ENCODE measurements at regions not wholly inside any gene's neighbourhood (a gene's known extent, or its start where the extent isn't known, plus 50 kb on each side); places are given as distances from the start of the nearest gene placed in this dataset.

DNA sequence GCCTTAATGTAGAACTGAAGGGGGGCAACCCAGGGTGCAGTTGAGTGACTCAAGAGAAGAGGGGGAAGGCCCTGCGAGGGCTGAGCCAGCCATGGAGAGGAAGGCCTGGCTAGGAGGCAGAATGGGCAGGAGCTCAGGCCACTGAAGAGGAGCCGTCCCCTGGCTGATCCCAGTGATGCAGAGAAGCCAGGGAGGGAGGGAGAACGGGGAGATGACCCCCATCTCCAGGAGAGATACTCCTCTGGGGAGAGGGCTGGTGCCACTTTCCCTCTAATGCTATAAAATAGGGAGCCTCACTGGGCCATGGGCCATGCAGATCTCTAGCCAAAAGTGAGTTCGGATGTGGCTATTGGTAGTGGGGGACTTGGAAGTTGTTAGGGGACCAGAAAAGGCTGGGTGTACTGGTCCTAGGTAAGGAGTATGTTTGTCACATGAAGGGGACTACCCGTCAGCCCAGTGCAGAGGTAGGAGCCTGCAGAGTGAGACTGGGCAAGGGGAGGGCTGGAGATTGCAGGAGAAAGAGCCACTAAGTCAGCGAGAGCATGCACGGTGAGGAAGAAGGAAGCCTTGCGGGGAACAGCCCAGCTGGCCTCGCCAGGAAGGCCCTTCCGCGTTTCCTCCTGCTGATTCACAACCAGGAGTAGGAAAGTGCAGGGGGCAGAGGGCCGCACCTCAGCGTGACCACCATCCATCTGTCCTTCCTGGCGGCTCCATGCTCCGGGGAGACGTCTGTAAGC, 347.6 kb downstream of the TCERG1L start:
- TF ChIP-seq, protein P1, sequence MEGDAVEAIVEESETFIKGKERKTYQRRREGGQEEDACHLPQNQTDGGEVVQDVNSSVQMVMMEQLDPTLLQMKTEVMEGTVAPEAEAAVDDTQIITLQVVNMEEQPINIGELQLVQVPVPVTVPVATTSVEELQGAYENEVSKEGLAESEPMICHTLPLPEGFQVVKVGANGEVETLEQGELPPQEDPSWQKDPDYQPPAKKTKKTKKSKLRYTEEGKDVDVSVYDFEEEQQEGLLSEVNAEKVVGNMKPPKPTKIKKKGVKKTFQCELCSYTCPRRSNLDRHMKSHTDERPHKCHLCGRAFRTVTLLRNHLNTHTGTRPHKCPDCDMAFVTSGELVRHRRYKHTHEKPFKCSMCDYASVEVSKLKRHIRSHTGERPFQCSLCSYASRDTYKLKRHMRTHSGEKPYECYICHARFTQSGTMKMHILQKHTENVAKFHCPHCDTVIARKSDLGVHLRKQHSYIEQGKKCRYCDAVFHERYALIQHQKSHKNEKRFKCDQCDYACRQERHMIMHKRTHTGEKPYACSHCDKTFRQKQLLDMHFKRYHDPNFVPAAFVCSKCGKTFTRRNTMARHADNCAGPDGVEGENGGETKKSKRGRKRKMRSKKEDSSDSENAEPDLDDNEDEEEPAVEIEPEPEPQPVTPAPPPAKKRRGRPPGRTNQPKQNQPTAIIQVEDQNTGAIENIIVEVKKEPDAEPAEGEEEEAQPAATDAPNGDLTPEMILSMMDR (IDR thresholded peaks at IDR 0.05; ENCODE audit: insufficient read depth, low read length): no peak
- TF ChIP-seq REST (IDR thresholded peaks at IDR 0.05; ENCODE audit: insufficient replicate concordance, low read depth) (no peak), POLR2AphosphoS5 (IDR thresholded peaks at IDR 0.05; ENCODE audit: low read depth) (no peak)
